HEK293 (cell line): ENCODE measurements at regions not wholly inside any gene's neighbourhood (a gene's known extent, or its start where the extent isn't known, plus 50 kb on each side); places are given as distances from the start of the nearest gene placed in this dataset.

Experiments
- SP2 ChIP-seq: fragments of 450-650 bp; formaldehyde crosslinking; IDR thresholded peaks from 2 replicates; pipeline ENCODE4 v1.5.1; 2016; ENCODE audit warnings: missing biosample characterization, missing genetic modification characterization
- TF ChIP-seq, protein P1 (sequence below): fragments of 450-650 bp; formaldehyde crosslinking; IDR thresholded peaks from 2 replicates; pipeline ENCODE4 v1.5.1; 2016; ENCODE audit warnings: missing biosample characterization, missing genetic modification characterization
- TF ChIP-seq, protein P2 (sequence below): fragments of 450-650 bp; formaldehyde crosslinking; IDR thresholded peaks from 2 replicates; pipeline ENCODE4 v1.5.1; 2016; ENCODE audit warnings: missing biosample characterization, missing genetic modification characterization

DNA sequence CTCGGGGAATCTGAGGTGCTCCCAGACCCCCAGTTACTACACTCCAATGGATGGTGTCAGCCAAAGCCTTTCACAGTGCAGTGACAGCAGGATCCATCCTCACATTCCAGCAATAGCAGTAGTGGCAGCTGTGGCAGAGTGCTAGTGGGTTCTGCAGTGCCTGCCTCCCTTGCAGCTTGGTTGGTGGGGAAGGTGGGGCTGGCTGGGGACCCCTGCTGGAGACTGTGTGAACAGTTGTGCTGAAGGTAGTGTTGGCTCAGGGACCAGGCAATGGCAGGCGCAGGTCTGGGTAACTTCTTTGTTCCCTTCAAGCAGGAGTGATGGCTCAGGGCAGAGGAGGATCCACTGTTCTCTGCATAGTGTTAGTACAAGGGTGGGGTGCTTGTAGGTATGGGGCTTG, 343.7 kb upstream of the TRAM1L1 start:
- TF ChIP-seq, protein P1, sequence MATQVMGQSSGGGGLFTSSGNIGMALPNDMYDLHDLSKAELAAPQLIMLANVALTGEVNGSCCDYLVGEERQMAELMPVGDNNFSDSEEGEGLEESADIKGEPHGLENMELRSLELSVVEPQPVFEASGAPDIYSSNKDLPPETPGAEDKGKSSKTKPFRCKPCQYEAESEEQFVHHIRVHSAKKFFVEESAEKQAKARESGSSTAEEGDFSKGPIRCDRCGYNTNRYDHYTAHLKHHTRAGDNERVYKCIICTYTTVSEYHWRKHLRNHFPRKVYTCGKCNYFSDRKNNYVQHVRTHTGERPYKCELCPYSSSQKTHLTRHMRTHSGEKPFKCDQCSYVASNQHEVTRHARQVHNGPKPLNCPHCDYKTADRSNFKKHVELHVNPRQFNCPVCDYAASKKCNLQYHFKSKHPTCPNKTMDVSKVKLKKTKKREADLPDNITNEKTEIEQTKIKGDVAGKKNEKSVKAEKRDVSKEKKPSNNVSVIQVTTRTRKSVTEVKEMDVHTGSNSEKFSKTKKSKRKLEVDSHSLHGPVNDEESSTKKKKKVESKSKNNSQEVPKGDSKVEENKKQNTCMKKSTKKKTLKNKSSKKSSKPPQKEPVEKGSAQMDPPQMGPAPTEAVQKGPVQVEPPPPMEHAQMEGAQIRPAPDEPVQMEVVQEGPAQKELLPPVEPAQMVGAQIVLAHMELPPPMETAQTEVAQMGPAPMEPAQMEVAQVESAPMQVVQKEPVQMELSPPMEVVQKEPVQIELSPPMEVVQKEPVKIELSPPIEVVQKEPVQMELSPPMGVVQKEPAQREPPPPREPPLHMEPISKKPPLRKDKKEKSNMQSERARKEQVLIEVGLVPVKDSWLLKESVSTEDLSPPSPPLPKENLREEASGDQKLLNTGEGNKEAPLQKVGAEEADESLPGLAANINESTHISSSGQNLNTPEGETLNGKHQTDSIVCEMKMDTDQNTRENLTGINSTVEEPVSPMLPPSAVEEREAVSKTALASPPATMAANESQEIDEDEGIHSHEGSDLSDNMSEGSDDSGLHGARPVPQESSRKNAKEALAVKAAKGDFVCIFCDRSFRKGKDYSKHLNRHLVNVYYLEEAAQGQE (tag by site-specific recombination) = no peak
- TF ChIP-seq SP2 (tag by site-specific recombination) = no peak
- TF ChIP-seq, protein P2, sequence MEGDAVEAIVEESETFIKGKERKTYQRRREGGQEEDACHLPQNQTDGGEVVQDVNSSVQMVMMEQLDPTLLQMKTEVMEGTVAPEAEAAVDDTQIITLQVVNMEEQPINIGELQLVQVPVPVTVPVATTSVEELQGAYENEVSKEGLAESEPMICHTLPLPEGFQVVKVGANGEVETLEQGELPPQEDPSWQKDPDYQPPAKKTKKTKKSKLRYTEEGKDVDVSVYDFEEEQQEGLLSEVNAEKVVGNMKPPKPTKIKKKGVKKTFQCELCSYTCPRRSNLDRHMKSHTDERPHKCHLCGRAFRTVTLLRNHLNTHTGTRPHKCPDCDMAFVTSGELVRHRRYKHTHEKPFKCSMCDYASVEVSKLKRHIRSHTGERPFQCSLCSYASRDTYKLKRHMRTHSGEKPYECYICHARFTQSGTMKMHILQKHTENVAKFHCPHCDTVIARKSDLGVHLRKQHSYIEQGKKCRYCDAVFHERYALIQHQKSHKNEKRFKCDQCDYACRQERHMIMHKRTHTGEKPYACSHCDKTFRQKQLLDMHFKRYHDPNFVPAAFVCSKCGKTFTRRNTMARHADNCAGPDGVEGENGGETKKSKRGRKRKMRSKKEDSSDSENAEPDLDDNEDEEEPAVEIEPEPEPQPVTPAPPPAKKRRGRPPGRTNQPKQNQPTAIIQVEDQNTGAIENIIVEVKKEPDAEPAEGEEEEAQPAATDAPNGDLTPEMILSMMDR (tag by site-specific recombination) = no peak
